NT2/D1 (cell line): ENCODE measurements at regions not wholly inside any gene's neighbourhood (a gene's known extent, or its start where the extent isn't known, plus 50 kb on each side); places are given as distances from the start of the nearest gene placed in this dataset.

Experiments
- DNase-seq: peaks from one replicate; pipeline ENCODE4 v3.0.0-alpha.2; 2011; ENCODE audit warnings: low read depth, low spot score
- H3K27me3 ChIP-seq: 2 replicates; pipeline ENCODE4 v1.6.0; 2011; ENCODE audit warnings: mild to moderate bottlenecking; ENCODE audit not compliant: insufficient read length, insufficient read depth
- H3K36me3 ChIP-seq: 2 replicates; pipeline ENCODE4 v1.6.1; 2011; ENCODE audit warnings: mild to moderate bottlenecking, low read length, mixed read lengths; ENCODE audit not compliant: insufficient read depth, insufficient read length
- H3K4me1 ChIP-seq: 2 replicates; pipeline ENCODE4 v1.5.1; 2011; ENCODE audit not compliant: insufficient read depth, insufficient read length
- H3K4me3 ChIP-seq: 2 replicates; pipeline ENCODE4 v1.5.1; 2011; ENCODE audit warnings: low read depth; ENCODE audit not compliant: insufficient read length
- H3K9ac ChIP-seq: 2 replicates; pipeline ENCODE4 v1.6.0; 2011; ENCODE audit warnings: low read depth; ENCODE audit not compliant: insufficient read length
- H3K9me3 ChIP-seq: 2 replicates; pipeline ENCODE4 v1.5.1; 2011; ENCODE audit warnings: mild to moderate bottlenecking, low read length; ENCODE audit not compliant: insufficient read depth
- SUZ12 ChIP-seq: IDR thresholded peaks from 2 replicates; pipeline ENCODE4 v1.6.1; 2011; ENCODE audit not compliant: insufficient read length, insufficient read depth; ENCODE audit errors: extremely low read depth
- YY1 ChIP-seq: IDR thresholded peaks from 2 replicates; pipeline ENCODE4 v1.6.1; 2011; ENCODE audit not compliant: insufficient read length, insufficient read depth
- ZNF274 ChIP-seq: IDR thresholded peaks from 2 replicates; pipeline ENCODE4 v1.6.1; 2011; ENCODE audit warnings: mild to moderate bottlenecking, low read depth, low read length

DNA sequence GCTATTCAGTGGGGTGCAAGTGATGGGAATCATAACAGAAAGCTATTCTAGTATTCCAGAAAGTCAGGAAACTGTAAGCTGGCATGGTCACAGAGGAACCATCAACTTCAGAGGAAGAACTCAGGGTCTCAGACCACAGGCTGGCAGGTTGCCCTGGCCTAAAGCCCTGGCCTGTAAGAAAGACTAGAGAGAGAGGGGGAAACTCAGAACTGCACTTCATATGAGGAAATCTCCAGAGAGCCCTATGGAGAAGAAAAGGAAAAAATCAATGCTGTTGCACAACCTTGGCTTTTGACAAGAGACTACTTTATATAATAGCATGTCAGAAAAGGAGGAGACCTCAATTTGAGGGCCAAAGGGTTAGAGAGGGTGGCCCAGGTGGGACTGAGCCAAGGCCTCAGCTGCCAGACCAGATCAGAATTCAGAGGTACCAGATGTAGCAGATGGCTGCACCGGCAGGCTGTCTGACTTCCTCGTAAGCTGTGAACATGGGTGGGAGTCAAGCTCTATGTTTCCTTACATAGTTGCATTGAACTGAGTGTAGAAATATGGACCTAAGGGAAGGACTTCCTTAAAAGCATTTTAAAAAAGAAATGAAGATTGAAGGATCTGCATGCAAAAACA, 333.8 kb downstream of the PDCD6IP start:
- Histone ChIP-seq H3K4me3 (no peak overlapping the region), H3K27me3 (no peaks in the 10 kb centered on the region), H3K9me3 (peaks cover 11% of the 10 kb centered on the region), H3K9ac (no peak overlapping the region), H3K36me3 (no peaks in the 10 kb centered on the region), H3K4me1 (no peaks in the 10 kb centered on the region)
- DNase-seq = no peak
- no peak for TF ChIP-seq SUZ12
- no peak for TF ChIP-seq ZNF274
- TF ChIP-seq YY1 = no peak

DNA sequence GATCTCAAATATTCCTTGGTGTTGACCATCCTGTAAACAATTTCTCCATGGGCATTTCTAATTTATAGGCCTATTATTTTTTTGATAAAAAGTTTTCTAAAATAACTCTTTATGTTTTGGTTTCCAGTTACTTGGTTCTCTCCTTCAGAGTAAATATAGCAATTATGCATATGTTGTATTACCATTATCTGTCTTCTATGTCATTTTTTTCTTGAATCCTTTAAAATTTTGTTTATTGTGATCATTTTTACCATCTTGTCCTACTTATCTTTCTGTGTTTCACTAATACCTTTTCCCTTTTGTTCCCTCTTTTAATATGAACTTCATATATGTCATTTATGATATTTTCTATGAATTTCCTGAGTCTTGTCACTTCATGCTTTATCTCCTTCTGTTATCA, 341.1 kb downstream of the PDCD6IP start:
- DNase-seq = no peak
- H3K27me3 ChIP-seq = no peaks in the 10 kb centered on the region
- no peaks in the 10 kb centered on the region for H3K36me3 ChIP-seq
- H3K4me3 ChIP-seq = no peak overlapping the region
- no peaks in the 10 kb centered on the region for H3K4me1 ChIP-seq
- TF ChIP-seq ZNF274 = no peak
- TF ChIP-seq SUZ12 = no peak
- TF ChIP-seq YY1 = no peak
- H3K9ac ChIP-seq = no peak overlapping the region
- peaks cover 11% of the 10 kb centered on the region for H3K9me3 ChIP-seq

DNA sequence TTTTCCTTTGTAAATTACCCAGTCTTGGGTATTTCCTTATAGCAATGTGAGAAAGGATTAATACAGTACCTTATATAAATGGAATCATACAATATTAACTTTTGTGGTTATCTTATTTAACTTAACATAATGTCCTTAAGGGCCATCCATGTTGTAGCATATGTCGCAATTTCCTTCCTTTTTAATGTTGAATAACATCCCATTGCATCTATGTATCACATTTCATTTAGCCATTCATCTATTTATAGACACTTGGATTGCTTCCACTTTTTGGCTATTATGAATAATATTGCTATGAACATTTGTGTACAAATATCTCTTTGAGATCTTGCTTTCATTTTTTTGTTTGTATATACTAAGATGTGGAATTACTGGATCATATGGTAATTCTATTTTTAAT, 342.2 kb downstream of the PDCD6IP start:
- DNase-seq = no peak
- no peaks in the 10 kb centered on the region for H3K4me1 ChIP-seq
- H3K9ac ChIP-seq = no peak overlapping the region
- no peaks in the 10 kb centered on the region for H3K36me3 ChIP-seq
- TF ChIP-seq ZNF274 = no peak
- H3K9me3 ChIP-seq = 0 out of 2 replicates have a peak, but pooled peaks cover 1% of the 10 kb centered on the region
- no peak overlapping the region for H3K4me3 ChIP-seq
- H3K27me3 ChIP-seq = no peaks in the 10 kb centered on the region

- Histone ChIP-seq H3K27me3 (no peaks in the 10 kb centered on the region), H3K9ac (no peak overlapping the region), H3K4me3 (no peak overlapping the region), H3K9me3 (no peaks in the 10 kb centered on the region), H3K36me3 (no peaks in the 10 kb centered on the region), H3K4me1 (no peaks in the 10 kb centered on the region)
- no peak for DNase-seq
- TF ChIP-seq ZNF274 (no peak), YY1 (no peak), SUZ12 (no peak)
These were observed 343.5 kb downstream of the PDCD6IP start for GRCh38 chr3:34141841-34142337.

GRCh38 chr3:34145796-34146195, 347.4 kb downstream of the PDCD6IP start:
- Histone ChIP-seq H3K4me1 (no peaks in the 10 kb centered on the region), H3K4me3 (no peak overlapping the region), H3K27me3 (no peaks in the 10 kb centered on the region), H3K36me3 (no peaks in the 10 kb centered on the region), H3K9me3 (no peaks in the 10 kb centered on the region), H3K9ac (no peak overlapping the region)
- TF ChIP-seq YY1 (no peak), SUZ12 (no peak), ZNF274 (no peak)
- DNase-seq = no peak

GRCh38 chr3:34146596-34146995, 348.2 kb downstream of the PDCD6IP start:
- TF ChIP-seq YY1 = no peak
- no peak for TF ChIP-seq SUZ12

DNA sequence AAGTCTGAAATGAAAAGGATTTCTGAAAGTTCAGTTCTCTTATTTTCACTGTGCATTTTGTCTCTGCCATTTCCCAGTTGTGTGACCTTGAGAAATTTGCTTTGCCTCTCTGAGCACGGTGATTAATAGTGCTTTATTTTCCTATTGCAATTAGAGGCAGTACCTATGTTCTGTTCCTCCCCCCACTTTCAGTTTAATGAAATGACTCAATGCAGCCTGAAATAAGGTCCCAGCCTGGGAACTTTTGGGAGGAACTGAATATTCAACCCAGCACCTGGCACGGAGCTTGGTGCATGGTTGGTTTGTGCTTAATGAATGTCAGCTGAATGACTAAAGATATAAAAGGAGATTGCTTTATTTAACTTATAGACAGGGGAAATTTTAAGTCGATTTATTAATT, 352.6 kb downstream of the PDCD6IP start:
- TF ChIP-seq YY1 (no peak), ZNF274 (no peak), SUZ12 (no peak)
- Histone ChIP-seq H3K27me3 (no peaks in the 10 kb centered on the region), H3K4me1 (no peaks in the 10 kb centered on the region), H3K36me3 (no peaks in the 10 kb centered on the region), H3K9me3 (no peaks in the 10 kb centered on the region), H3K9ac (no peak overlapping the region), H3K4me3 (no peak overlapping the region)
- DNase-seq = no peak

More at GRCh38 chr3:34146596-34146995, 348.2 kb downstream of the PDCD6IP start:
- no peak overlapping the region for H3K9ac ChIP-seq
- H3K27me3 ChIP-seq = no peaks in the 10 kb centered on the region
- no peaks in the 10 kb centered on the region for H3K4me1 ChIP-seq
- H3K9me3 ChIP-seq = no peaks in the 10 kb centered on the region
- DNase-seq = no peak
- H3K36me3 ChIP-seq = no peaks in the 10 kb centered on the region
- H3K4me3 ChIP-seq = no peak overlapping the region
